ENCODE measurements at regions not wholly inside any gene's neighbourhood (a gene's known extent, or its start where the extent isn't known, plus 50 kb on each side); places are given as distances from the start of the nearest gene placed in this dataset.

DNA sequence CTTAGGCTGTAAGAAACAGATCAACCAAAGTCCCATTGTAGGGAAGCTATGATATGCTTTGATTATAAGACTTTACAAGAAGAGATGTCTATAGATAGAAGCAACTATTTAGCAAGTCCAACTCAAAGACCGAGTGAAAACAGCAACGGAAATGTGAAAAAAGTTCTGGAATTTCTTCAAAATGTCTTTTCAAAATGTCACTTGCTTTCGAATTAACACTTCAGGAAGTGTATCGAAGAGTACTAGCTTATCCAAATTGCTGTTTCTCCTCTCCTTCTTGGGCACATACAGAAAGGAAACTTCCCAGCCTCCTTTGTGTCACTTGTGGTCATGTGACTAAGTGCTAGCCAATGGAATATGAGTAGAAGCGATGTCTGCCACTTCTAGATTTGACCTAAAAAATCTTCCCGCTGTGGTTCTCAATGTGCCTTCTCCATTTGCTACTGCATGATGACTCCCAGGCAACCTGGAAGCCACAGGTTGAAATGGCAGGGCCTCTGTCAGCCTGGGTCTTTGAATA lies 89.9 kb downstream of the TSEN15 start:
- no peak for DNase-seq

DNA sequence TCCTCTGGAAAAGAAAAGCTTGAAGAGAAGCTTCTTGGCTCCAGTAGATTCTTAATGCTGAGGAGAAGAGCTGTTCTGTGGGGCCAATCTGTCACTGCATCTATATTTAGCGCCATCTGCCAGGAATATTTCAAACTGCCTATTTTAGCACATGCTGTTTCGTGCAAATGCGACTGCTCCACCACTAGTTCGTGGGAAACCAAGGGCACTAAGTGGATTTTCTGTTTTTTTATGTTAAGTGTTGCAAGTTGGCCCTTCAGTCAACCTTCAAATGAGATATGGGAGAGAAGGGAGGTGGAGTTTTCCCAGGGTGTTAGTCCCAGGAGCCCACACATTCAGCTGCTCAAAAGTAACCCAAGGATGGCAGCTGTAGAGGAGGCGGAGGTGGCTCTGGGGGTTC lies 91.9 kb downstream of the TSEN15 start:
- DNase-seq = no peak

DNA sequence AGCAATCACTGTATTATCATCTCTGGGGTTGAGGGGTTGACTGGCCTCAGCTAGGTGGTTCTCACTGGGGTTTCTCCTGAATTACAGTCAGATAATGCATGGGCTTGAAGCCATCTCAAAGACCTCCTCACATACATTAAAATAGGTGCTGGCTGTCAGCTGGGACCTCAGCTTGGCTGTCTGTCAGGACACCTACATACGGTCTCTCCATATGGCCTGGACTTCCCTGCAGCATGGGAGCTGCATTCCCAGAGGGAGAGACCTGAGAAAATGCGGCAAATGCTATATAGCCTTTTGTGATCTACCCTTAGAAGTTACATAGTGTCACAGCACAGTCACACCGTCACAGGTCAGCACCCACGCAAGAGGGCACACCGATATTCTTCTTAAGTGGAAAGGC lies 93.6 kb downstream of the TSEN15 start:
- no peak for DNase-seq

DNA sequence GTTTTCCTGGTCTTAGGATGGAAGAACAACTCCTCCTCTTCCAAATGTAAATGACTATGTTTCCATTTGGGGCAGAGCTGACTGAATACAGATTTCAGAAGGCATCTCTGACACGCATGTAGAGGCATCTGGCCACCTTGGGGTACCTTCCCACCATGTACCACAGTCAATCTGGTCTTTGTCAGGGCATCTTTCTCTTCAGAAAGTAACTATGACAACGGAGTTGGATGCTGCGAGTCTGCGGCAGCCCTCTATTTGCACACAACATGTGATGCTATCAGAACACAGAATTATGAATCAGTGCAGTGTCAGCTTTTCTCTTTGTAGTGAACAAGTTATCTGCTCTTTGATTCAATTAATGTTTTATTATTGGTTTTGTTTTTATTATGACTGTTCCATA lies 94.7 kb downstream of the TSEN15 start:
- no peak for DNase-seq

DNA sequence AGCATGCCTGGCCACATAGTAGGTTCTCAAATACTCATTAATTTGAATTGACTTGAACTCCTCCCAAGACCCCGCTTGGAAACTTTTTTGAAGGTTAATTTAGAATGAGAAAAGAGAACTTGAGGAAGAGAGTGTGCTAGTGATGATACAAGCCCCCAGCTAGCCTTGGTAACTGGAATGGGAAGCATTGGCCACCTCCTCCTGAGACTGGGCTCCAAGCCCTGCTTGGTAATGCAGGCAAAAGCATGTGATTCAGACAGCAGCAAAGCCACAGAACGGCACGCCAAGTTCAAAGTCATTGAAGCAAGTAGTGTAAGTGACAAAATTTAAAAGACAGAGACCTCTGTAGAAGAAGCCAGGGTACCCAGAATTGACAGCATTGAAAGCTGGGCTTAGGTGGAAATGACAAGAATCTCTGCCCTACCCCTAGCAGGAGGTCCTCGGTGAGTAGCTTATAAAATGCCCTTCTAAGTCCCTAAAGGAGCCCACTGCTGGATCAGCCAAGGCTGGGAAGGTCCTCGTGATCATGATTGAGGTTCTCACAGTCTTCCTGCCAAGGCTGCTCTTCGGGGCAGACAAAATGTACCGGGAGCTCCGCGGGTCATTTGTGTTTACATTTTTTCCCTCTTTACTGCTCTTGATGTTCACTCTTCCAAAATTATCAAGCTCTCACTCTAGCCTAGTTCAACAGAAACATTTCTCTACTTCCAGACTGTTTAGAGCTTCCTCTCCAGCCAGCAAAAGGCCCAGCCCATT lies 99.4 kb downstream of the TSEN15 start:
- DNase-seq = no peak

DNA sequence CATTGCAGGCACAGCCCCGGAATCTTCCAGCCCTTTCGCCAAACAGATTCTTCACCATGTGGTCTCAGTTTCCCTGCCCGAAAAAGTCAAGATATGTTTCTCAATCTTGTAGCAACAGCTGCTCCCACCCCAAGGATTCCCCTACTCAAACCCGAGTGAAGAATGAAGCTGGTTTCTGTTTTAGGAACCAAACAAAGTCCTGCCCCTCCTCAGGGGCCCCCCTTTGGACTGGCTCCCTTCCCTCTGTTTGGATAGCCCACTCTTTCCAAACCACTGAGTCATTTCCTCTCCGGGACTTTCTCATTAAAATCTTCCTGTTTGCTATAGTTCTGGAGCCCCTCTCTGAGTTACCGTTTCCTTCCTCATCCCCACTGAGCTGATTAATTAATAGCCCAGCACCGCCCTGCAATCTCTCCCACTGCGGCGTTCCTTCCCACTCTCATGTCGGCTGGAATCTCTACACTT lies 100.9 kb downstream of the TSEN15 start:
- peak; percentile 18 for DNase-seq

DNA sequence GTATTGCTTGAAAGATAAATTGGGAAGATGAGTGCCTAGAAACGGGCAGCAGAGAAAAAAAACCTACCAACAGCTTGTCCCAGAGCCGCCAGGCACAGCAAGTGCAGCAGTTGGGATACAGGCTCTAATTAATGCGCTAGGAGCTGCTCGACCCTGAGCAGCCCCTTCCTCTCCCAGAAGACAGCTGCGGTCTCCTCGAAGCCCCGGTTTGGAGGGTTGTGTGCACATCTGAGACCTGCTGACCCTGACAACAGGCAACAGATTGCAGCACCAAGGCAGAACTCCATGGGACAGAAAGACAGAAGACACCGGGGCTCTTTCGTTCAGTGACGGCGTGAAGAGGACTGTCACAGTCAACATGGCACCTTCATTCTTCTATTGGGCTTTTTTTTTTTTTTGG lies 101.4 kb downstream of the TSEN15 start:
- DNase-seq = no peak

DNA sequence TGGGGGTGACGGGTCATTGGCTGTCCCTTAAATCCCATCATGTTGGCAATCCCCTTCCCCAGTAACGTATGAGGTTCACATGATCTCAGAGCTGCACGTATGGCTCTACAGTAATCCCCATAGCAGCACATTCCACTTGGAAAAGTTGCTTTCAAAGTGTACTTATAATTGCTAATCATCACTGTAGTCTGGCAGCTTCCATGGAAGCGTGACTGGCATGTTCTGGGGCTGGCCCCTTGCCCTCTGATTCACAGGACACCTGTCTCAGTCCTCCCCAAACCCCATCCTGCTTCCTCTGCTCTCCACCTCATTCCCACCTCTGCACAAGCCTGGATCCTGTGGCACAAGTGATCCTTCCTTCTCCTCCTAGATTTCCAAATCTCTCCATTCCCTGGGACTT lies 102.2 kb downstream of the TSEN15 start:
- DNase-seq = no peak

DNA sequence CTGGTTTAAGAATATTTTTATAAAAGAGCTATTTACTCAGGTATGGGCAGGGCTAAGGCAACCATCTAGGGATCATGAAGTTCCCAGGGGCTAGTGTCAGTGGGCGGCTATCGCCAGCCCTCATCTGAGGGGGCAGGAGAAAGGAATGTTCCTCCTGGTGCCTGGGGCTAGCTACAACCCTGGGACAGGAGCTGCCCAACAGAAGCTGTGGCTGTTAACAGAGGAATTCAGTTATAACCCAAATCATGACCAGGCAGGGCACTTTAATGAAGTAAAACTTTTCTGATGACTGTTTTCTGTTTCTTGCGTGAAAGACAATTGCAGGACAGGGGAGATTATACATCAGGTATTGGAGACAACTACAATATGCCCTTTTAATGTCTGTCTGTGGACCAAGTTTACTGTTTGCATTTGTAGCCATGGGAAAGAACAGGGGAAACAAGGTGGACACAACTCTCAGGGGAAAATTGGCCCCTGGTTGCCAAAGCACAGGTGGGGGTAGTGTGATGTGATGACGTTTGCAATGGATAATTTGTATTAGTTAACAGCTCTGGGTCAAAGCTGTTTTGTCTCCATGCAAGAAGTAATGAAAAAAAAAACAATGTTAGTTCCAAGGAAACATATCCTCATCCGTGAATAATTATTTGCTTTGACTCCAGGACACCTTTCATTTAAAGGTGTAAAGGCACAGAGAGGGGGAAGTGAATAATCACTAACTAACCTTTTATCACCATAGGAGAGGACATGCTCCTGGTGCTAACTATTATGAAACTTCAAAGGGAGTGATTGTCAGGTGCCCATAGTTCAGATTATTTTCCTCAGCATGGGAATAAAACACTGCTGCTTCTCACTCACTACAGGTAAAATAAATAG lies 105.2 kb downstream of the TSEN15 start:
- peak; percentile 22 for DNase-seq

DNA sequence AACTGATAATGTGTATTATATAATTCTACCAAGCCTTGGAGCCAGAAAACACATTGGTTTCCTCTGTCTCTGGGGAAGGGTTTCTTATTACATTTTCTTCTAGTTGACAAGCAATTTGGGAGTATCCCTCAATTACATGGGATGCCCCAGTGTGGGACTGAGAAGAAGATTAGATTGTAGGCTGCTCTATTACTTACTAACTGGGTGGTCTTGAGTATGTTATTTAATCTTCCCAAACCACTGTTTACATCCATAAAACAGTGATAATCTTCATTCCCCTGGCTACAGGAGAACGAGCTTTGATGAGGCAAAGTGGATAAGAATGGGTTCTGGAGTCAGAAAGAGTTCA lies 105.8 kb downstream of the TSEN15 start:
- DNase-seq = no peak

DNA sequence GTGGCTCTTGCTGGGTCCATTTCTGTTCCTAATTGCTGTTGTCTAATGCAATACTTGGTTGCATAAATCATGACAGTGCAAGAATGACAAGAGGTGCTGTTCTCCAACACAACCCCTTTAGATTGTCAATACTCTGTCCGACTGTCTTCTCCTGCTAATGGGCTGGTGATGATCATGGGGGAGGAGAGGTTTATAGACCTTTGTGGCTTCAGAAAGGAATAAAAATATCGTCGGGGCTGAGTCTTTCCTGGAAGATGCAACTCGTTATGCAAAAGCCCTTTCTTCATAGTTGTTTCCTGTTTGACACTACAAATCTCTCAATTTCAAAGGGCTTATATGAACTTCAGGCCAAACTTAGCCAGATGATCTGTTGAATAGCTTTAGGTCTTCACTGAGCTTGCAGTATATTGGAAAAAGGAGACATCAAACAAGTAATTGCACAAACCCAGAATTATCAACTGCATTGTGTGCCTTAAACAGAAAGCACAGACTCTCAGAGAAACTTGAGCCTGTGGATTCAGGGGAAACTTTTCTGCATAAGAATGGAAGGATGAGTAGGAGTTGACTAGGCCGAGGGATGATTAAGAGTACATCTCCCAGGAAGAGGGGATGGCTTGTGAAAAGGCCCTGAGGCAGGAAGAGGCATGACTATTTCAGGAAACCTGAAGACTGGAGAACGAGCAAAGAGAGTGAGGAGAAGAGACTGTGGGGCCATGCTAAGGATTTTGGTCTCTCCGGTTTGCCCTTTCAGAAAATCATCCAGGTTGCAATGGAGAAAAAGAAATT lies 107.6 kb downstream of the TSEN15 start:
- DNase-seq = no peak

DNA sequence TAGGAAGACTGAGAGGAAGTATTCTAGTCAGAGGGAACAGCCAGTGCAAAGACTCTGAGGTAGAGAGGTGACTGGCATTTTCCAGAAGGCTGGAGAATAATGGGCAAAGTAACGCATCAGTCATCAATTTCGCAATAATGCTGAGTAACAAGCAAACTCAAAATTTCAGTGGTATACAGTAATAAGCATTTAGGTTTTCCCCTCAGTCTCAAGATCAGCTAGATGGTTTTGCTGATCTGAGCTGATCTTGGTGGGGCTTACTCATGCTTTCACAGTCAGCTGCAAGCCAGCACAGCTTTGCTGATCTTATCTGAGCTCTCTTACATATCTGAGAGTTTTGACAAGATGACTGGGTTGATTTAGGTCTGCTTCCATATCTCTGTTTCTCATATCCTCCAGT lies 108.7 kb downstream of the TSEN15 start:
- no peak for DNase-seq

DNA sequence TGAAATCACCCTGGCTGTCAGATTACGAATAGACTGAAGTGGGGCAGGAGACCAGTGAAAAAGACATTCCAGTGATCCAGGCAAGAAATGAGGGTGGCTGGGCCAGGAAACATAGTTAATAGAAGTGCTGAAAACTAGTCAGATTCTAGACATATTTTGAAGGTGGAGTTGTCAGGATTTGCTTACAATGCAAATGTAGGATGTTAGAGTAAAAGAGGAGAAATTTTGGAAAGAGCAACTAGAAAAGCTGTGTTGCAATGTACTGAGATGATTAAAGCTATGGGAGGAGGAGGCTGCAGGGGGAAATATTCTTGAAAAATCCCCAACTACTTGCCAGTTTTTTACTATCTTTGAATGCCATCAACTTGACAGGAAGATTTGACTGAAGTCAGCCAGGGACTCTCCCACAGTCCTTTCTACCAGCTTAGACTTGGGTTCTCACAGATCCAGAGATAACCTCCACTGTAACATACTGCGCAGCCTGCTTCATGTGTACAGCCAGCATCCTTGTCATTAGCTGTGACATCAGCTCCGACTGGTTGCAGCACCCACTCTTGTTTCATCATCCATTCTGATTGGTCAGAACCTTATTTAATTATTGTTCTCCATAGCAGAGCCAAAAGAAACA lies 109.7 kb downstream of the TSEN15 start:
- no peak for DNase-seq

DNA sequence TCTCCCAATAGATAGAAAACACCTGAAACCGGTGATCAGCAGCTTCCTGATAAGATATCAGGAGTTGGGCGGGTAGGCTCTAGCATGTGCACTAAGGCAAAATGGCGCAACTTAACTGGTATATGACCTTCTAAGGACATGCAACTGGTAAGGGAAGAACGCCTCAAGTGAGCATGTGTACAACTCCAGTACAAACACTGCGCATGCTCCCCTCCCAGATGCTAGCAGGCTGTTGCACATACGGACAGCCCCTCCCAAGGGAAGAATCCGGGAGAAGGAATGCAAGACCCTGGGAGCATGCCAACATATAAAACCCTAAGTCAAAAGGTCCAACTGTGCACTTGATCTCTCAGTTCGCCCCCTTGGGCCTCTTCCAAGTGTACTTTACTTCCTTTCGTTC lies 110.8 kb downstream of the TSEN15 start:
- DNase-seq = no peak

DNA sequence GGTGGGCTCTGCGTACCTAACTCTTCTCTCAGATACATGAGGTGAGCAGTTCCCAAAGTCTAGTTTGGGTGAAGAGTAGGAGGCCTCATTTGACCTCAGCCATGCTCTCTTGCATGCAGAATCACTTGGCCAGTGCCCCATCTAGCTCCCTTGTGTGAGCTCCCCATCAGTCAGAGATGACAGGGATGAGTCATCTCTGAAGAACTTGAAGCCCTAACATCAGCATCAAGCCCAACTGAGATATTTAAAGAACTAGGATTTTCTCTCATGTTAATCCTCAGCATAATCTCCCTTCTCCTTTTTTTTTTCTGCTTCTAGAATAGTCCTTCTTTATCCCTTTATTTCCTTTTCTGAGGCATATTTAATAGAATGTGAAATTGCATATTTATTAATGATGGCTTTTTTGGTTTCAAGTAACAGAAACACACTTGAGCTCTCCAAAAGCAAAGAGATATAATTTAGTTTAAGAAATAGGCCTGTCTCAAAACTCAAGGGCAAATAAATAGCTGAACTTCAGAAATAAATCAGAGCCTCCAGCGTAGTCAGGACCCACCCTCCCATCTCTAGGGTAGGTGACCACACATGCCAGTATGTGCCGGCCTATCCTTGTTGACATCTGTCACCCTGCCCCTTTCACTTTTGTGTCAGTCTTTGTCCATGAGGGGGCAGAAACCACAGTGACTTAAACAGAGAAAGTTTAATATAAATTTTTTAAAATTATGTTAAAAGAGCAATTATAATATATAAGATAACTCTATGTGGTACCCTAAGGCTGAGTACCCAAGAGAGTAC lies 112.3 kb downstream of the TSEN15 start:
- peak; percentile 46 for DNase-seq

DNA sequence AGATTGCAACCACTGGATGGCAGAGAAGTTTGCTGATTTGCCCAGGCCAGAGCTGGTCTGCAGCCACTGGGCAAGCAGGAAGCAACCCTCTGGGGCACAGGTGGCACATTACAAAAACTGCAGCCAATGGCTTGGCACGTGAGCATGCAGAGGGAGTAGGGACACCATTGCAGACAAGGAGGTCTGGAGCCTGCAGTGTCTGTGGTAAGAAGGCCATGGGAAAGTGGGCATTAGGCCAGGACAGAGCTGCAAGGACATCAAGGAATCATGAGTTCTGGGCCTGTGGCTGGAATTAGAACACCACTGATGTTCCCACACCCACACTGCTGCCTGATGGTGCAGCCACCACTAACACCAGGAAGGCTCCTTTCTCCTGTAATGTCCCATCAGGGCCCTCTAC lies 113.0 kb downstream of the TSEN15 start:
- DNase-seq = no peak

DNA sequence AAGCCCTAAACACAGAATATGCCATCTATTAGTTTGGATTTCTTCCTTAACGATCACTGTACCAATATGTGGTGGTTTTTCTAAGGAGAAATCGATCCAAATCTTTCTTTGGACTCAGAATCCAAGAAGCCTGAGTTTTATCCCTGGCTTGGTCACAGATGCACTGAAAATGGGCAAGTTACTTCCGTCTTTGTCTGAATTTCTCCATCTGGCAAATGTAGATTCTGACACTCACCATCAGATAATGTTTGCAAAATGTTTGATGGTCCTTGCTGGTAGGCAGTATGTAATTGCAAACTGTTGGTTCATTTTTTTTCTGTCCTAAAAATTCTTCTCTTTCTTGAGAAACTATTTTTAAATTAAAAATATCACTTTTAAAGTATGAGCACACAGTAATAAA lies 115.0 kb downstream of the TSEN15 start:
- DNase-seq = no peak

DNA sequence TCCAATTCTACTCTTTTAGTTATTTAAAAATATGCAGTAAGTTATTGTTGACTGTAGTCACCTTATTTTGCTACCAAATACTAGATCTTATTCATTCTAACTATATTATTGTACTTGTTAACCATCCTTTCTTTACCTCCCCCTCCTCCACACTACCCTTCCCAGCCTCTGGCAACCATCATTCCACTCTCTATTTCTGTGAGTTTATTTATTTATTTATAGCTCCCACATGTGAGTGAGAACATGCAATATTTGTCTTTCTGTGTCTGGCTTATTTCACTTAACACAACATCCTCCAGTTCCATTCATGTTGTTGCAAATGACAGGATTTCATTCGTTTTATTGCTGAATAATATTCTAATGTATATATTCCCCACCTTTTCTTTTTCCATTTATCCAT lies 115.8 kb downstream of the TSEN15 start:
- no peak for DNase-seq

DNA sequence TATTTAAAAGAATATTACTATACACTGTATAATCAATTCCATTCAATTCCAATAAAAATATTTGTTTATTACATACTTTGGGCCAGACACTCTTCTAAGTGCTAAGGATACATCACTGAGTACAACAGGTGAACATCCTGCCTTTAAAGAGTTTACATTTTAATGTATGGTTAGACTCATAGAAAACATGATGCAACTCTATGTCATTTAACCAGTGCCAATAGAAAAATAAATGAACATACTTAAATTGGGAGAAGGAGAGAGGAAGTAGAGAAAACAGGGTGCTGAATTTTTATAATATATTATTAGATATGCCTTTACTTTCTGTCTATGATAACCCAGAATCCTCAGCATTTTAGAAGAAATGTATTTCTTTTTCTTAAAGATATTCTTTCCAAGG lies 119.2 kb downstream of the TSEN15 start:
- DNase-seq = no peak

DNA sequence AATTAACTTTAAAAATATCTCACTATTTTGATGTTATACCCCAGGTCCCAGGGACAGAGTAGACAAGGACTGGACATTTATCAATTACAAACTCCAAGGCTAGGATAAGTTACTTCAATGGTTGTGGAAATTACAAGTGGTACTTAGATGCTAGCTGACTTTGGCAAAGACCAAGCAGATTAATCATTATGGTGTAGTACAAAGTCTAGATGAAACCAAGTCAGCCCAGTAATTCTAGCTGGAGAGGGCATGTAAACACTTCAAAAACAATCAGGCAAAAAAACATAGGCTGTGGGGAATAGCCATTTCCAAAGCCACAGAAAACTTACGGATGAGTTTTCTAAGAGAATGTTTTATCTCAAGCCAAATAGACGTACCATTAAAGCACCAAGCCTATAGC lies 124.5 kb downstream of the TSEN15 start:
- no peak for DNase-seq

DNA sequence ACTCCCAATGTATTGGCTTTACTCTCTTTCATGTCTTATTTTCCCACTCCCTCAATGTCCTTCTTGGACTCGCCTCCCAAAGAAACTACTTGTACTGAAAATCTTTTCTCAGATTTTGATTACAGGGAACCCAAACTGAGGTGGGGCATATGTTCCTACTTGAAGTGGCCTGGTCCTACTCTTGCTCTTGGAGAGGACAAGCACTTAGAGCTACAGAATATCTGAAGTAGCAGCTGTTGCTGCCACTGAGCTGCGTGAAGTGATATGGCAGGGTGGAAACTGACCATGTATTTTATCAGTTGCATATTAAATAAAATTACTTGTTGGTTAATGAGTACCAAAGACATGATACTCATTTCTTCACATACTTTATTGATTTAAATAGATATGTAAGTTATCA lies 129.5 kb downstream of the TSEN15 start:
- DNase-seq = no peak

DNA sequence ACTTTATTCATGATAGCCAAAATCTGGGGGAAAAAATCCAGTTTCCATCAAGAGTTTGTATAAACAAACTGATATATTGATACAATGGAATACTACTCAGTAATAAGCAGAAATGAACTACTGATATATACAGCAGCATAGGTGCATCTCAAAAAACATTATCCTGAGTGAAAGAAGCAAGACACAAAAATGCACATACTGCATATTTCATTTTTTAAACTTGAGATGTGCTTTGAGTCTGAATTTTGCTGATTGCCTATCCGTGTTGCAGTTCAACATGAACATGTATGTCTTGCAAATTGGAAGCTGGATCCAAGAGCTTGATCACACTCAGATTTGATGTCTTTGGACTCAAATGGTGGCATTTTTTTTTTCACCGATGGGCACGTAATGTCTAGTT lies 132.4 kb downstream of the TSEN15 start:
- DNase-seq = no peak
